Gastroesophageal sphincter (tissue), 4 donors: ENCODE measurements at regions not wholly inside any gene's neighbourhood (a gene's known extent, or its start where the extent isn't known, plus 50 kb on each side); places are given as distances from the start of the nearest gene placed in this dataset.

ENCODE experiments used
- ATAC-seq: fragments of 150-250 bp; one replicate; pipeline ENCODE4 v1.9.1; 2016; ENCODE audit warnings: mild to moderate bottlenecking, moderate library complexity
- H3K27ac ChIP-seq, 4 donors: fragments of 200-600 bp; sonication (generic) in 3 of 4; 1 replicate in 3 of 4; 2 replicates in 1 of 4; pipeline ENCODE4 v1.5.1; 2016 to 2019
- H3K27me3 ChIP-seq: fragments of 200-600 bp; sonication (generic); one replicate; pipeline ENCODE4 v1.5.1; 2019
- H3K36me3 ChIP-seq, 2 donors: fragments of 200-600 bp; sonication (generic); one replicate each; pipeline ENCODE4 v1.5.1; 2019; ENCODE audit warnings: control low read depth in 1 of 2
- H3K4me1 ChIP-seq, 3 donors: fragments of 200-600 bp; sonication (generic); 1 replicate in 2 of 3; 2 replicates in 1 of 3; pipeline ENCODE4 v1.5.1; 2016 to 2019; ENCODE audit warnings: control low read depth in 2 of 3
- H3K4me3 ChIP-seq, 2 donors: fragments of 200-600 bp; sonication (generic); one replicate each; pipeline ENCODE4 v1.5.1; 2019; ENCODE audit warnings: mild to moderate bottlenecking in 1 of 2, moderate library complexity in 1 of 2
- H3K9me3 ChIP-seq, 3 donors: fragments of 200-600 bp; sonication (generic); one replicate each; pipeline ENCODE4 v1.5.1; 2017 to 2019; ENCODE audit warnings: control low read depth in 2 of 3
- EP300 ChIP-seq: sonication (generic); formaldehyde crosslinking; IDR thresholded peaks from one replicate; pipeline ENCODE4 v1.6.1; 2017; ENCODE audit warnings: antibody characterized with exemption, mild to moderate bottlenecking
- POLR2A ChIP-seq, 2 donors: fragments of 450-650 bp; IDR thresholded peaks; one replicate each; pipeline ENCODE4 v1.6.1; 2017; ENCODE audit warnings: antibody characterized with exemption in 2 of 2, mild to moderate bottlenecking in 2 of 2, moderate library complexity in 1 of 2
- POLR2AphosphoS5 ChIP-seq: sonication (generic); formaldehyde crosslinking; IDR thresholded peaks from one replicate; pipeline ENCODE4 v1.6.1; 2017; ENCODE audit warnings: antibody characterized with exemption
- WGBS, 2 donors: methylation state at CpG; one replicate each; pipeline ENCODE4 v1.1.5; 2018; ENCODE audit warnings: low coverage in 1 of 2; 5-methylcytosine and 5-hydroxymethylcytosine counted together
- TF ChIP-seq, protein P1 (sequence below), 4 experiments: fragments of 200-600 bp in 2 of 4; fragments of 450-650 bp in 2 of 4; sonication (generic) in 1 of 4; IDR thresholded peaks; one replicate each; pipeline ENCODE4 v1.5.1; 2017 to 2019; ENCODE audit warnings: antibody characterized with exemption in 4 of 4, mild to moderate bottlenecking in 2 of 4, moderate library complexity in 2 of 4

DNA sequence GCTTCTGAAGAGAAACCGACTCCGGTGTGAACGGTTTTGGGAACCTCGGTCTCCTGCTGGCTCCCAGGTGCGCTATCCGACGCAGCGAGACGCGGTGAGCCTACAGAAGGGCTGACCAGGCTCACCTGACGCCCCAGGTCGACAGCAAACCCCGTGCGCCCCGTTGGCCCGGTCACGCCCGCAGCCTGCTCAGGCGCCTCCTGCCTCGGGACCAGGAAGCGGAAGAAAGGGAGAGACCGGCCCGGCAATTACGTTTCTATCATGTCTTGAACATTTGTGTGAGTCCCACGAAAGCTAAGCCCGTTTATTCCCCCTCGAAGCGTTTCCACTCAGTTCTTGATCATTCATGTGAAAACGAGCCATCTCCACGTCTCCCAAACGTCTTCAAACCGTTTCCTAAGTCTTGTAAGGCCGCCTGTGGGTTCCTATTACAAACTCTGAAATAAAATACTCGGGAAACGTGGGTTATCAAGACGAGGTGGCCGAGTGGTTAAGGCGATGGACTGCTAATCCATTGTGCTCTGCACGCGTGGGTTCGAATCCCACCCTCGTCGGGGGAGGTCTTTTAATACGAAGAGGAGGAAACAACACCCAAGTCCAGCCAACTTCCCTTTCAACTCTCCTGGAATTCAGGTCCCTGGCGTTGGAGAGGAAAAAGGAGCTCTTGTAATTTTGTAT lies 150.5 kb upstream of the PRSS16 start:
- no peaks in the 10 kb centered on the region for H3K9me3 ChIP-seq
- 4 to 8% methylated on average over 12 to 23 of the region's 45 CpGs for WGBS, 2 donors
- H3K36me3 ChIP-seq: no peaks in the 10 kb centered on the region
- peaks cover 68% of the 10 kb centered on the region for H3K27me3 ChIP-seq
- ATAC-seq: no peak
- peaks cover 0 to 10% (median 2%) of the 10 kb centered on the region in 3 donors for H3K4me1 ChIP-seq
- peak overlapping the region in 1 of 2 donors; percentile 45 for H3K4me3 ChIP-seq
- H3K27ac ChIP-seq: no peak overlapping the region
- TF ChIP-seq, protein P1, sequence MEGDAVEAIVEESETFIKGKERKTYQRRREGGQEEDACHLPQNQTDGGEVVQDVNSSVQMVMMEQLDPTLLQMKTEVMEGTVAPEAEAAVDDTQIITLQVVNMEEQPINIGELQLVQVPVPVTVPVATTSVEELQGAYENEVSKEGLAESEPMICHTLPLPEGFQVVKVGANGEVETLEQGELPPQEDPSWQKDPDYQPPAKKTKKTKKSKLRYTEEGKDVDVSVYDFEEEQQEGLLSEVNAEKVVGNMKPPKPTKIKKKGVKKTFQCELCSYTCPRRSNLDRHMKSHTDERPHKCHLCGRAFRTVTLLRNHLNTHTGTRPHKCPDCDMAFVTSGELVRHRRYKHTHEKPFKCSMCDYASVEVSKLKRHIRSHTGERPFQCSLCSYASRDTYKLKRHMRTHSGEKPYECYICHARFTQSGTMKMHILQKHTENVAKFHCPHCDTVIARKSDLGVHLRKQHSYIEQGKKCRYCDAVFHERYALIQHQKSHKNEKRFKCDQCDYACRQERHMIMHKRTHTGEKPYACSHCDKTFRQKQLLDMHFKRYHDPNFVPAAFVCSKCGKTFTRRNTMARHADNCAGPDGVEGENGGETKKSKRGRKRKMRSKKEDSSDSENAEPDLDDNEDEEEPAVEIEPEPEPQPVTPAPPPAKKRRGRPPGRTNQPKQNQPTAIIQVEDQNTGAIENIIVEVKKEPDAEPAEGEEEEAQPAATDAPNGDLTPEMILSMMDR (IDR thresholded peaks at IDR 0.05): no peak
- TF ChIP-seq POLR2AphosphoS5 (no peak), EP300 (no peak), POLR2A (IDR thresholded peaks at IDR 0.05) (no peak)

DNA sequence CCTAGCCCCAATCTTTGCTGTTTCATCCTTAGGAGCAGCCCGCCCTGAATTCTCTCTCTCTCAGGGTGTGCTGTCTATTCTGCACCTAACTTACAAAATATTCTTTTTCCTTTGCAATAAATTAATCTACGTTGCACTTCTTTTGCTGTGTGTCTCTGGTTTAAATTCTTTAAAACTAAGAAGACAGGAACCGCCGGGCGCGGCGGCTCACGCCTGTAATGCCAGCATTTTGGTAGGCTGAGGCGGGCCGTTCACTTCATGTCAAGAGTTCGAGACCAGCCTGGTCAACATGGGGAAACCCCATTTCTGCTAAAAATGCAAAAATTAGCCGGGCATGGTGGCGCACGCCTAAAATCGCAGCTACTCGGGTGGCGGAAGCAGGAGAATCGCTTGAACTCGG lies 148.5 kb upstream of the PRSS16 start:
- no peak overlapping the region for H3K27ac ChIP-seq
- no peaks in the 10 kb centered on the region for H3K9me3 ChIP-seq
- ATAC-seq: no peak
- TF ChIP-seq POLR2A (IDR thresholded peaks at IDR 0.05) (no peak), EP300 (no peak), POLR2AphosphoS5 (no peak)
- TF ChIP-seq, protein P1 (IDR thresholded peaks at IDR 0.05): no peak
- WGBS, 2 donors: 94 to 100% methylated on average over 4 to 10 of the region's 19 CpGs
- H3K36me3 ChIP-seq: no peaks in the 10 kb centered on the region
- peaks cover 48% of the 10 kb centered on the region for H3K27me3 ChIP-seq
- no peak overlapping the region for H3K4me3 ChIP-seq
- H3K4me1 ChIP-seq: peaks cover 0 to 9% (median 2%) of the 10 kb centered on the region in 3 donors

DNA sequence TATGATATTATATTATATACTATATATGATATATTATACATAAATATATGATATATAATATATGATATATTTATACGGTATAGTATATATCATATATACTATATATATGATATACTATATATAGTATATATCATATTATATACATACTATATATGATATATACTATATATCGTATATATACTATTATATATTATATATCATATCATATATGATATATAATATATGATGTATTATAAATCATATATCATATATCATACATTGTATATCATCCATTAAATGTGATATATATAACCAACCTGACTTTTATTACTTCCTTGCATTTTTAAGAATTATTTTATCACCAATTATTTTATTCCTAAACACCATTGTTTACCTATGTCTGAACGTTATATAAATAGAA lies 146.6 kb upstream of the PRSS16 start:
- no peaks in the 10 kb centered on the region for H3K9me3 ChIP-seq
- no peak for TF ChIP-seq EP300
- TF ChIP-seq POLR2A (IDR thresholded peaks at IDR 0.05): no peak
- no peak for TF ChIP-seq POLR2AphosphoS5
- TF ChIP-seq, protein P1 (IDR thresholded peaks at IDR 0.05): no peak
- no peaks in the 10 kb centered on the region for H3K36me3 ChIP-seq
- H3K4me1 ChIP-seq: peaks cover 0 to 9% (median 2%) of the 10 kb centered on the region in 3 donors
- no peak overlapping the region for H3K4me3 ChIP-seq
- no peak overlapping the region for H3K27ac ChIP-seq
- H3K27me3 ChIP-seq: peaks cover 29% of the 10 kb centered on the region
- WGBS, 2 donors: 73 to 75% methylated on average over 1 of the region's 3 CpGs
- ATAC-seq: no peak

DNA sequence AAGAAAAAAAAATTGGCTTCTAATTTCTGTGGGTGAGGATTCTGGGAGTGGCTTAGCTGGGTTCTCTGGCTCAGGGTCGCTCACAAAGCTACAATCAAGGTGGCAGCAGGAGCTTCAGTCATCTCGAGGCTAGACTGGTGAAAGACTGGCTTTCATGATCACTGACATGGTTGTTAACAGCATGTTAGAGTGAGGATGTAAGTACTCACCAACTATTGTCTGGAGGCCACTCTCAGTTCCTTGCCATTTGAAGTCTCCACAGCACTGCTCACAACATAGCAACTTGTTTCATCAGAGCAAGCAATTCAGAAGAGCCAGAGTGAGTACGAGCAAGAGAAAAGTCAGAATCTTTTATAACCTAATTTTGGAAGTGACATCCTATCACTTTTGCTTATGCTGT lies 145.7 kb upstream of the PRSS16 start:
- 62 to 67% methylated on average over 3 of the region's 3 CpGs for WGBS, 2 donors
- Histone ChIP-seq H3K27ac (no peak overlapping the region), H3K4me1 (peaks cover 0 to 4% (median 0%) of the 10 kb centered on the region in 3 donors), H3K4me3 (no peak overlapping the region), H3K27me3 (peaks cover 20% of the 10 kb centered on the region), H3K9me3 (no peaks in the 10 kb centered on the region), H3K36me3 (no peaks in the 10 kb centered on the region)
- no peak for ATAC-seq
- TF ChIP-seq, protein P1 (IDR thresholded peaks at IDR 0.05): no peak
- TF ChIP-seq POLR2AphosphoS5 (no peak), EP300 (no peak), POLR2A (IDR thresholded peaks at IDR 0.05) (no peak)

DNA sequence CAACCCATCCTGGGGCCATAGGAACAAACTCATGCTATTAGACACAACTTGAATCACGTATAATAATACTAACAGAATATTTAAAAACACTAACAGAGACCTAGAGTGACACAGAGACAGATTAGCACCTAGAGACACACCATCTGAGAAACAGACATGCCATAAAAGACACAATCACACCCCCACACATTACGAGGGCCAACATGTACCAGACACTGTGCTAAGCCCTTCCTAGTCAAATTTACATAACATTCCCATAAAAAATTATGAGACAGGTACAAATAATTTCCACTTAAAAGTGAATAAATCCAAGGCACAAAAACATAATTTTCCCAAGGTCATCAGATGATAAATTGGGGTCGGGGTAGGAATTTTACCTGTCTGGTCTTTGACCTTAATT lies 141.1 kb upstream of the PRSS16 start:
- 80 to 88% methylated on average over 3 of the region's 3 CpGs for WGBS, 2 donors
- no peaks in the 10 kb centered on the region for H3K9me3 ChIP-seq
- no peak for ATAC-seq
- H3K4me3 ChIP-seq: no peak overlapping the region
- no peak overlapping the region for H3K27ac ChIP-seq
- no peak for TF ChIP-seq POLR2A (IDR thresholded peaks at IDR 0.05)
- TF ChIP-seq, protein P1 (IDR thresholded peaks at IDR 0.05): no peak
- TF ChIP-seq EP300: no peak
- H3K36me3 ChIP-seq: no peaks in the 10 kb centered on the region
- no peaks in the 10 kb centered on the region for H3K4me1 ChIP-seq
- H3K27me3 ChIP-seq: no peaks in the 10 kb centered on the region
